Ectodermal cell (in vitro differentiated cells): ENCODE measurements at regions not wholly inside any gene's neighbourhood (a gene's known extent, or its start where the extent isn't known, plus 50 kb on each side); places are given as distances from the start of the nearest gene placed in this dataset.

ENCODE experiments used
- H3K27ac ChIP-seq: 2 replicates; pipeline ENCODE4 v1.7.0; 2013; ENCODE audit warnings: mild to moderate bottlenecking, low read depth, low read length; ENCODE audit not compliant: insufficient read depth, poor library complexity, severe bottlenecking
- H3K27me3 ChIP-seq: 2 replicates; pipeline ENCODE4 v1.7.0; 2013; ENCODE audit warnings: mild to moderate bottlenecking, low read length; ENCODE audit not compliant: insufficient read depth, control insufficient read depth, poor library complexity, severe bottlenecking
- H3K36me3 ChIP-seq: one replicate; pipeline ENCODE4 v1.7.0; 2013; ENCODE audit warnings: low read length; ENCODE audit not compliant: control insufficient read depth, insufficient read depth
- H3K4me1 ChIP-seq: one replicate; pipeline ENCODE4 v1.7.0; 2013; ENCODE audit warnings: low read length; ENCODE audit not compliant: control insufficient read depth, insufficient read depth
- H3K4me3 ChIP-seq: 2 replicates; pipeline ENCODE4 v1.7.0; 2013; ENCODE audit warnings: low read depth, low read length, control low read depth; ENCODE audit not compliant: insufficient read depth
- H3K9me3 ChIP-seq: 2 replicates; pipeline ENCODE4 v1.7.0; 2013; ENCODE audit warnings: mild to moderate bottlenecking, low read length, moderate library complexity; ENCODE audit not compliant: control insufficient read depth
- WGBS, 2 experiments: methylation state at CpG; one replicate each; pipeline ENCODE4 v1.1.7; 2013; ENCODE audit warnings: missing lambda C conversion rate in 2 of 2; 5-methylcytosine and 5-hydroxymethylcytosine counted together

DNA sequence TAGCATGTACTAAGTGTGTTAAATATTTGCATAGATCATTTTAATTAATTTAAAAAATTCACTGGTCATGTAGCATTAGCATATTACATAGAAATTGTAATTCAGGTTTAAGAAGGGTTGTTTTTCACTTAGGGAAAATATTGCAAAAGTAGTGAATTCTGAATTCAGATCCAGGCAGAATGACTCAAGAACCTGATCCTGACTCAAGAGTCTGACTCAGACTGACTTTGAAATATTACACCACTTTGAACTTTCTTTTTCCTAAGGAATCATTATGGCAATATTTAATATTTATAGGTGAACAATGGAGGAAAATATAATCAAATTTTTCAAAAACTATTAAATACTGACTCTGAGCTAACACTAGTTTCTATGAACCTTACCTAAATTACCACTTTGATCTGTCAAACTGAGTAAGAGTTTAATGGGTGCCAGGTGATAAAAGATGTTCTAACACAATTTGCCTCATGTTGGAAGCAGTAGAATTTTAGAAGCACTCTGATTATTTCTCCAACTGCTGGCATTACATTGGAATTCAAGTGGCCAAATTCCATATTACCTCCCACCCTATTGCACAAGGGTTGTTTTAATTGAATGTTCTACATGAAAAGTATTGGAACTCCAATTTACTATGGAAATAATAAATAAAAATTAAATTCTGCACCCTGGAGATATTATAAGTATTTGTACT is 261.6 kb downstream of the SLITRK1 start:
- Histone ChIP-seq H3K36me3 (no peaks in the 10 kb centered on the region), H3K9me3 (no peaks in the 10 kb centered on the region), H3K4me1 (no peaks in the 10 kb centered on the region), H3K4me3 (no peak overlapping the region), H3K27ac (no peak overlapping the region), H3K27me3 (no peaks in the 10 kb centered on the region)

DNA sequence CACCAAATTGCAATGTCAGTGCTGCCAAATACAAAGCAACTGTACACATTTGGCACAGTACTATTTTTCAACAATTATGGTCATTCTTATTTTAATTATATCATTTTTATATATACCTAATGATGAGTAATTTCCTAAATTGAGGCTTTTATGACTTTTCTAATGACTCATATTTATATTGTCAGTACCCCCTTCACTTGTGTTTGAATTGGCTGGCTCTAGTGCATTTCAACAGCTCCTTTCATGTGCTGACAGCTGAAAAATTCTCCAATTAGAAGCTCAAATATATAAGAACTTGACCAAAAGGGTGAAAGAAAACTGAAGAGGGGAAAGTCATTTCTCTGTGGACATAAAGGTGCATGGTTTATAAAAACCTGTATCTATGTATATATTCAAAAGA is 263.3 kb downstream of the SLITRK1 start:
- Histone ChIP-seq H3K4me3 (no peak overlapping the region), H3K9me3 (no peaks in the 10 kb centered on the region), H3K27ac (no peak overlapping the region), H3K36me3 (no peaks in the 10 kb centered on the region), H3K4me1 (no peaks in the 10 kb centered on the region), H3K27me3 (no peaks in the 10 kb centered on the region)

DNA sequence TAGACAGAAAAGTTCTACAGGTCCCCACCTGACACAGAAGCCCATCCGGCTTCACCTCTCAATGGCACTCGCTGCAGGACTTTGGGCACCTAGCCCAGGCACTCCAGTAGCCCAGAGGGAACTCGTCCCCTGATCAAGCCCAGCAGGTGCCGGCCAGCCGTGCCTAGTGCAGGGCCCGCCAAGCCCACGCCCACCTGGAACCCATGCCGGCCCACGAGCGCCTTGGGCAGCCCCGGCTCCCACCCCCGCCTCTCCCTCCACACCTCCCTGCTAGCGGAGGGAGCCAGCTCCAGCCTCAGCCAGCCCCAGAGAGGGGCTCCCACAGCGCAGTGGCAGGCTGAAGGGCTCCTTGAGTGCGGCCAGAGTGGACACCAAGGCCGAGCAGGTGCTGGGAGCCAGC is 268.8 kb downstream of the SLITRK1 start:
- H3K4me3 ChIP-seq = no peak overlapping the region
- H3K27ac ChIP-seq = no peak overlapping the region
- no peaks in the 10 kb centered on the region for H3K27me3 ChIP-seq
- H3K4me1 ChIP-seq = no peaks in the 10 kb centered on the region
- H3K36me3 ChIP-seq = no peaks in the 10 kb centered on the region
- H3K9me3 ChIP-seq = peaks cover 2% of the 10 kb centered on the region
- WGBS, 2 experiments = 87 to 90% methylated on average over 16 of the region's 16 CpGs

DNA sequence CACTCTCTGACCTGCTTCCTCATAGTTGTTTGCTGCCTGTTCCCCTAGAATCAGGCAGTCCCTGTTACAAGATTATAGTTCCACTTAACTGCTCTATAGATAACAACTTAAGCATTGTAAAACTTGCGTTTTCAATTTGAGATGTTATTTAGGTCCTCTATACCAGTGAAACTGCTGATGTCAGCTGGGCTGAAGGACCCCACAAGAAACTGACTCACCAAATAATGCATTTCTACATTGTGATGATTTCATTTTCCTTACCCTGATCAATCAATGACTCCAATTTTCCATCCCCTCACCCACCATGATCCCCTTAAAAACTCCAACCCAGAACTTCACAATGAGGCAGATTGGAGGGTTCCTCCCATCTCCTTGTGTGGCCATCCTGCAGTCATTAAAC is 280.7 kb downstream of the SLITRK1 start:
- H3K9me3 ChIP-seq = no peaks in the 10 kb centered on the region
- no peaks in the 10 kb centered on the region for H3K27me3 ChIP-seq
- H3K4me1 ChIP-seq = no peaks in the 10 kb centered on the region
- 94 to 100% methylated on average over 1 of the region's 1 CpG for WGBS, 2 experiments
- no peak overlapping the region for H3K27ac ChIP-seq
- H3K36me3 ChIP-seq = no peaks in the 10 kb centered on the region
- no peak overlapping the region for H3K4me3 ChIP-seq

DNA sequence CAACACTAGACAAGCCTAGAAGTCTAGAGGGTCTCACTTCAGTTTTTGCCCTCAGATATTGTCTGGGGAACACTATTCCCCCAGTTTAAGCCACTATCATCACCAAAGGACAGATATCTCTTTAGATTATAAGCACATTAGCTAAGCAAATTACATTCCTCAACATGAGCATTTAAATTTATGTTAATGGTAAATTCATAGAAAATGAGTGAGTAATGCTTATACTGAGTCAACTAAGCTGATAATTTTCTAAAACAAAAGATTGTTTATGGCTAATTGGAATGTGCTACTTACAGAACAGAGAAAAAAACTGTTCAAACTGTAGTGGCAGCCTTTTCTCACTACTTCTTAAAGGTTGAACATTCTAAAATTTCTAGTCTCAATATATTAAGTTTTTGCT is 290.2 kb downstream of the SLITRK1 start:
- Histone ChIP-seq H3K27ac (no peak overlapping the region), H3K4me1 (no peaks in the 10 kb centered on the region), H3K9me3 (no peaks in the 10 kb centered on the region), H3K27me3 (no peaks in the 10 kb centered on the region), H3K36me3 (no peaks in the 10 kb centered on the region), H3K4me3 (no peak overlapping the region)

DNA sequence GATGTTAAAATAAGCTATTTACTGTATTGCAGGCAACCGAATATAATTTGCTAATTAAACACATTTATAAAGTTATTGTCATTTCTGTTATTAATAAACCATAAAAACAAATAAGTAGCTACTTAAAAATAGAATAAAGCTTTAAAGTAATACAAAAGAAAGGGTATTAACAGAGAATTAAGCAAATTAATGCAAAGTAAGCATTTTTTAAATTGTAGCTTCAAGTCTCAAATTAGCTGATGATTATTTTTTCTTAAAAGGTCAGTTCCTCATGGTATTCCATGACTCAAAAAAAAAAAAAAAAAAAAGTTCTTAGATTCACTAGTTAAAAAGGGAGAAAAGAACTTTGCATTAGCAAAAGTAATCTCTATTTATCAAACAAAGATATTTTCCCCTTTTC is 292.5 kb downstream of the SLITRK1 start:
- Histone ChIP-seq H3K4me3 (no peak overlapping the region), H3K27me3 (no peaks in the 10 kb centered on the region), H3K4me1 (no peaks in the 10 kb centered on the region), H3K27ac (no peak overlapping the region), H3K9me3 (no peaks in the 10 kb centered on the region), H3K36me3 (no peaks in the 10 kb centered on the region)
- WGBS, 2 experiments = no CpG with 5 or more reads among the region's 1 CpG

DNA sequence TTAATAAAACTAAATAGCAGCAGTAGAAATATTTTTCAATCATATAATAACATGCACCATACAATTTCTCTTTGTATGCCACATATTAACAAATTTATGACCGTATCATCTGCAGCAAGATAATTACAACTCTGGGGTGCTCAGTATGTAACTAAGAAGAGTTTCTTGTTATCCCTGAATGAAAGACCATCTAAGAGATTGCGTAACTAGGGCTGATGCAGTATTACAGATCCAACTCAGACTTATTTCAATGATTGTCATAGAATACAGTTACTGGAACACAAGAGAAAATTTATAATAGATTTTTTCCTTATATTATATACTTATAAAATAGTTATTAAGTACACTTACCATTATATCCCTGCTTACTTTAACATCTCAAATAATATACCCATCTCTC is 305.1 kb downstream of the SLITRK1 start:
- H3K36me3 ChIP-seq = no peaks in the 10 kb centered on the region
- no peaks in the 10 kb centered on the region for H3K27me3 ChIP-seq
- no peak overlapping the region for H3K27ac ChIP-seq
- no peak overlapping the region for H3K4me3 ChIP-seq
- H3K4me1 ChIP-seq = no peaks in the 10 kb centered on the region
- 97 to 100% methylated on average over 2 of the region's 2 CpGs for WGBS, 2 experiments
- no peaks in the 10 kb centered on the region for H3K9me3 ChIP-seq

DNA sequence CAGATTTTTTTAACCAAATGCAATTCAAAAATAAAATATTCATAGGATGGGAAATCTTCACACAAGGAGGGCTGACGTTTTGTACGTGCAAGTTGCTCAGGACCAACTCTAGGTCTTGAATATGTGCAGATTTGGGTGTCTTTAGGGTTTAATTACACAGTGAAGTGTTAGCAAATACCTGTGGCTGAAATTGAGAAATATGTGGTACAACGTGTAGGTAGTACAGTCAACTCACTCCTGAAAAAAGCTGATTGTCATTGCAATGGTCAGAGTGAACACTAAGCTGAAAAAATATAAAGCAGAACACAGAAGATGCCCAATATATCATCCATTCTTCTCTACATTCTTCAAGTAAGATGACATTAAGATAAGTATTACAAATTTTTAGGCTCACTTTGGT is 314.3 kb downstream of the SLITRK1 start:
- no peak overlapping the region for H3K4me3 ChIP-seq
- no peaks in the 10 kb centered on the region for H3K4me1 ChIP-seq
- no peaks in the 10 kb centered on the region for H3K9me3 ChIP-seq
- H3K36me3 ChIP-seq = no peaks in the 10 kb centered on the region
- WGBS, 2 experiments = 90 to 96% methylated on average over 3 of the region's 3 CpGs
- no peaks in the 10 kb centered on the region for H3K27me3 ChIP-seq
- H3K27ac ChIP-seq = no peak overlapping the region

DNA sequence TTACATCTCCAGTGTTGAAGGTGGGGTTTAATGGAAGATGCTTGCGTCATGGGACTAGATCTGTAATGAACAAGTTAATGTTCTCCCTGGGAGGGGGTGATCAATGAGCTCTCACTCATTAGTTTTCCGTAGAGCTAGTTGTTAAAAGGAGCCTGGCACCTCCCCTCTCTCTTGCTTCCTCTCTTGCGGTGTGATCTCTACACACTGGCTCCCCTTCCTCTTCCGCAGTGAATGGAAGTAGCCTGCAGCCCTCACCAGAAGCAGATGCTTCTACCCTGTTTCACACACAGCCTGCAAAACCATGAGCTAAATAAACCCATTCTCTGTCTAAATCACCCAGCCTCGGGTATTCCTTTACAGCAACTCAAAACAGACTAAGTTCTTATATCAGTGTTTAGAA is 318.8 kb downstream of the SLITRK1 start:
- H3K36me3 ChIP-seq = no peaks in the 10 kb centered on the region
- H3K27me3 ChIP-seq = no peaks in the 10 kb centered on the region
- WGBS, 2 experiments = 75 to 79% methylated on average over 4 to 5 of the region's 5 CpGs
- no peaks in the 10 kb centered on the region for H3K9me3 ChIP-seq
- no peaks in the 10 kb centered on the region for H3K4me1 ChIP-seq
- H3K4me3 ChIP-seq = no peak overlapping the region
- no peak overlapping the region for H3K27ac ChIP-seq

DNA sequence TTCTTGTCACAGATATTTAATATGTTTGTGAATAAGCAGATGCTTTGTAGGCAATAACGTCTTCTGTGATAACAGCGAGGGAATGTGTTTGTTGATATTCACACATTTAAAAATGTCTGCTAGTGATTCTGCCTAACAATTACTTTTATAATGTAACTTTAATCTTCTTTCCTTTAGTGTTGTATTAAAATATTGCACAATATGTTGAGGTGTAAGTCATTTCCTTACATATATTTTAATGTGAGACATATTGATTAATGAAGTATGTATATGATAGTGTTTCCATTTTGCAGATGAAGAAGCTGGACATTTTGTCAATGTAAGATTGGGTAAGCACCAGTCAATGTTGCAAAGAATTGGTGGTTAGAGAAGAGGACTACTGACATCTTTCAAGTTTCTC is 324.4 kb downstream of the SLITRK1 start:
- 83% methylated on average over 2 of the region's 2 CpGs; no CpG with 5 or more reads in 1 of the 2 experiments for WGBS, 2 experiments
- Histone ChIP-seq H3K9me3 (no peaks in the 10 kb centered on the region), H3K27ac (no peak overlapping the region), H3K4me1 (no peaks in the 10 kb centered on the region), H3K4me3 (no peak overlapping the region), H3K36me3 (no peaks in the 10 kb centered on the region), H3K27me3 (no peaks in the 10 kb centered on the region)

DNA sequence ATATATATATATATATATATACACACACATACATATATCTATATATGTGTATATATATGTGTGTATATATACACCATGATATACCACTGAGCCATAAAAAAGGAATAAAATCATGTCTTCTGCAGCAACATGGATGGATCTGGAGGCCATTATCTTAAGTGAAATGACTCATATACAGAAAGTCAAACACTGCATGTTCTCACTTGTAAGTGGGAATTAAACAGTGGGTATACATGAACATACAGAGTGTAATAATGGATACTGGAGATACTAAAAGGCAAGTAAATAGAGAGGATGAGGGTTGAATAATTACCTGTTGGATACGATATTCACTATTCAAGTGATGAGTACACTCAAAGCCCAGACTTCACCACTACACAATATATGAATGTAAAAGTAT is 332.6 kb downstream of the SLITRK1 start:
- no peaks in the 10 kb centered on the region for H3K27me3 ChIP-seq
- WGBS, 2 experiments = no CpG with 5 or more reads among the region's 1 CpG
- H3K4me3 ChIP-seq = no peak overlapping the region
- H3K9me3 ChIP-seq = no peaks in the 10 kb centered on the region
- no peaks in the 10 kb centered on the region for H3K4me1 ChIP-seq
- H3K27ac ChIP-seq = no peak overlapping the region
- H3K36me3 ChIP-seq = no peaks in the 10 kb centered on the region
